Liver (tissue), 8 donors: ENCODE measurements at regions not wholly inside any gene's neighbourhood (a gene's known extent, or its start where the extent isn't known, plus 50 kb on each side); places are given as distances from the start of the nearest gene placed in this dataset.

Source experiments
- DNase-seq: peaks from one replicate; pipeline ENCODE4 v3.0.0-alpha.2; 2017; ENCODE audit warnings: low spot score
- H3K27ac ChIP-seq, 2 donors: one replicate each; pipeline ENCODE4 v1.7.0; 2013; ENCODE audit warnings: inconsistent platforms in 2 of 2, low read length in 2 of 2, control low read depth in 1 of 2, low read depth in 1 of 2, mild to moderate bottlenecking in 1 of 2
- H3K27me3 ChIP-seq, 4 donors: one replicate each; pipeline versions ENCODE4 v1.6.1 to v1.7.0; 2013; ENCODE audit warnings: low read length in 3 of 4, inconsistent platforms in 1 of 4, mild to moderate bottlenecking in 1 of 4, moderate library complexity in 1 of 4; ENCODE audit not compliant: control insufficient read depth in 4 of 4, insufficient read depth in 4 of 4
- H3K36me3 ChIP-seq, 4 donors: one replicate each; pipeline versions ENCODE4 v1.6.1 to v1.7.0; 2013; ENCODE audit warnings: low read length in 3 of 4, mild to moderate bottlenecking in 3 of 4, low read depth in 1 of 4, moderate library complexity in 1 of 4; ENCODE audit not compliant: control insufficient read depth in 4 of 4, insufficient read depth in 3 of 4
- H3K4me1 ChIP-seq, 4 donors: one replicate each; pipeline versions ENCODE4 v1.6.1 to v1.7.0; 2013; ENCODE audit warnings: low read length in 3 of 4, mild to moderate bottlenecking in 3 of 4, moderate library complexity in 1 of 4; ENCODE audit not compliant: control insufficient read depth in 4 of 4, insufficient read depth in 4 of 4
- H3K4me3 ChIP-seq, 3 donors: one replicate each; pipeline versions ENCODE4 v1.6.1 to v1.7.0; 2013; ENCODE audit warnings: low read length in 3 of 3, control low read depth in 1 of 3, low read depth in 1 of 3, mild to moderate bottlenecking in 1 of 3
- H3K9ac ChIP-seq, 2 donors: one replicate each; pipeline ENCODE4 v1.7.0; 2013; ENCODE audit warnings: low read length in 2 of 2, mild to moderate bottlenecking in 2 of 2, moderate library complexity in 2 of 2, control low read depth in 1 of 2, low read depth in 1 of 2
- H3K9me3 ChIP-seq, 4 donors: one replicate each; pipeline versions ENCODE4 v1.6.1 to v1.7.0; 2013; ENCODE audit warnings: low read length in 3 of 4; ENCODE audit not compliant: control insufficient read depth in 4 of 4
- EGR1 ChIP-seq, 2 donors: IDR thresholded peaks; 2 replicates each; pipeline ENCODE4 v1.6.1; 2016 to 2018; ENCODE audit warnings: antibody characterized with exemption in 2 of 2, low read depth in 2 of 2
- FOXA1 ChIP-seq: IDR thresholded peaks from 2 replicates; pipeline ENCODE4 v1.6.1; 2016; ENCODE audit warnings: antibody characterized with exemption
- FOXA2 ChIP-seq: IDR thresholded peaks from 2 replicates; pipeline ENCODE4 v1.6.1; 2016; ENCODE audit warnings: antibody characterized with exemption
- GABPA ChIP-seq, 2 donors: IDR thresholded peaks in 1 of 2; conservative IDR thresholded peaks in 1 of 2; 2 replicates each; pipeline ENCODE4 v1.6.1; 2016; ENCODE audit warnings: antibody characterized with exemption in 2 of 2, mild to moderate bottlenecking in 1 of 2, moderate library complexity in 1 of 2
- HNF4A ChIP-seq, 2 donors: conservative IDR thresholded peaks; 2 replicates each; pipeline ENCODE4 v1.6.1; 2016; ENCODE audit warnings: antibody characterized with exemption in 2 of 2, mild to moderate bottlenecking in 2 of 2
- HNF4G ChIP-seq: IDR thresholded peaks from 2 replicates; pipeline ENCODE4 v1.6.1; 2016; ENCODE audit warnings: antibody characterized with exemption
- JUND ChIP-seq, 2 donors: IDR thresholded peaks; 2 replicates each; pipeline ENCODE4 v1.6.1; 2016; ENCODE audit warnings: antibody characterized with exemption in 2 of 2
- RAD21 ChIP-seq, 2 donors: IDR thresholded peaks; 2 replicates each; pipeline ENCODE4 v1.6.1; 2016; ENCODE audit warnings: antibody characterized with exemption in 2 of 2, mild to moderate bottlenecking in 2 of 2
- SP1 ChIP-seq: IDR thresholded peaks from 2 replicates; pipeline ENCODE4 v1.6.1; 2018; ENCODE audit warnings: antibody characterized with exemption, mild to moderate bottlenecking
- TAF1 ChIP-seq: conservative IDR thresholded peaks from 2 replicates; pipeline ENCODE4 v1.6.1; 2016; ENCODE audit warnings: antibody characterized with exemption, mild to moderate bottlenecking
- YY1 ChIP-seq: IDR thresholded peaks from 2 replicates; pipeline ENCODE4 v1.6.1; 2016; ENCODE audit warnings: antibody characterized with exemption, mild to moderate bottlenecking
- WGBS: extraction: QIAGEN DNeasy Blood & Tissue Kit; methylation state at CpG from one replicate; pipeline ENCODE4 v1.1.7; 2013; 5-methylcytosine and 5-hydroxymethylcytosine counted together
- TF ChIP-seq, protein P1 (sequence below): IDR thresholded peaks from 2 replicates; pipeline ENCODE4 v1.6.1; 2016; ENCODE audit warnings: antibody characterized with exemption
- TF ChIP-seq, protein P2 (sequence below): fragments of 150-350 bp; IDR thresholded peaks from 2 replicates; pipeline ENCODE4 v1.5.1; 2017; ENCODE audit warnings: improper control_type of control experiment, low read depth, low read length; ENCODE audit not compliant: missing input control
- TF ChIP-seq, protein P3 (sequence below): IDR thresholded peaks from 2 replicates; pipeline ENCODE4 v1.6.1; 2016; ENCODE audit warnings: antibody characterized with exemption
- TF ChIP-seq, protein P4 (sequence below): IDR thresholded peaks from 2 replicates; pipeline ENCODE4 v1.6.1; 2016; ENCODE audit warnings: antibody characterized with exemption
- TF ChIP-seq, protein P5 (sequence below): IDR thresholded peaks from 2 replicates; pipeline ENCODE4 v1.6.1; 2016; ENCODE audit warnings: antibody characterized with exemption, mild to moderate bottlenecking
- donor health status: healthy.
- donor health status: healthy.
- donor health status: healthy.
- donor health status: healthy.
- donor health status: healthy.

DNA sequence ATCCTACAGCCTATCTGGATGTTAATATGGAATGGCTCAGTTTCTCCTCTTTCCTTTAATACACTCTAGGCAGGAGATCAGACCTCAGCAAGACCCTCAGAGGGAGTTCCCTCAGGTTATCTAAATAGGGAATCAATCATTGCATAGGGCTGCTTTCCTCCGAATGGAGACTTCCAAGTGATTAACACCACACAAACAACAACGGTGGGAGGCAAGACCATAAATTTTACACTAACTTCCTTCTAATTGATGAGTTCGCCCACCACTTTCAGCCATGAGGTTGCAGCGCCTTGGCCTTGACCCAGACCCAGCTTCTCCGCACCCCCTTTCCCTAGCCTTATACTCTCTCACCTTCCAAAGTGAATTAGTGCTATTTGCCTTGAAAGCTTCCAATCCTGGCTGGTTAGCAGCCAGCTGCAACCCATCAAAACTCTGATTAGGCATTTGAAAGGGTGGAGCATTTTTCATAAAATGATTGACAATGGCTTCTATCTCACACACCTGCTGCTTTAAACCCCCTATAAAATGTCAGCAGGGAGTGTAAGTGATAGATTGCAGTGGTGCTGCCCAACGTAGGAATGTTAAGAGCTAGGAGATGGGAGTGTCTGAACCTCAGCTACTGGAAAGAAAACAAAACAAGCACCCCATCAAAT is 534.9 kb upstream of the USP24 start:
- Histone ChIP-seq H3K9me3 (peaks cover 0 to 16% (median 0%) of the 10 kb centered on the region in 4 donors), H3K4me3 (no peak overlapping the region), H3K27ac (no peak overlapping the region), H3K4me1 (no peaks in the 10 kb centered on the region), H3K36me3 (no peaks in the 10 kb centered on the region), H3K27me3 (no peaks in the 10 kb centered on the region), H3K9ac (no peak overlapping the region)
- no peak for DNase-seq
- TF ChIP-seq SP1: no peak
- WGBS: 74% methylated on average over 6 of the region's 6 CpGs

DNA sequence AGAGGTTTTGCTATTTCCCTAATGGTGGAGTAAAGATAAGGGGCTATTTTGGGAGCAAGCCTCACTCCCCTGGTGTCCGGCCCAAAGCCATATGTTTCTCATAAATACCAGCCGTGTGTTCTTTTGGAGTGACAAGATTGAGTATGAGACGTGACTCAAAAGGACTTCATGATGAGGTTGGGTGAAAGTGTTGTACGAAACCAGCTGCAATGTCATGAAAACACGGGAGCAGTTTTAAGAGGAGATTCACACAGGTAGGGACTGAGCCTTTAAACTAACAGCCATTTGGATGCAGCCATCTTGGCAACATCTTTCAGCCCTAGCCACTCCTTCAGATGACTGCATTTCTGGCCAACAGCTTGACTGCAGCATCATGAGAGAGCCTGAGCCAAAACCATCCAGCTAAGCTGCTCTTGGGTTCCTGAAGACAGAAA is 532.3 kb upstream of the USP24 start:
- no peaks in the 10 kb centered on the region for H3K4me1 ChIP-seq
- 90% methylated on average over 5 of the region's 5 CpGs for WGBS
- H3K9ac ChIP-seq: no peak overlapping the region
- H3K27ac ChIP-seq: no peak overlapping the region
- H3K4me3 ChIP-seq: no peak overlapping the region
- H3K27me3 ChIP-seq: no peaks in the 10 kb centered on the region
- TF ChIP-seq, protein P1, sequence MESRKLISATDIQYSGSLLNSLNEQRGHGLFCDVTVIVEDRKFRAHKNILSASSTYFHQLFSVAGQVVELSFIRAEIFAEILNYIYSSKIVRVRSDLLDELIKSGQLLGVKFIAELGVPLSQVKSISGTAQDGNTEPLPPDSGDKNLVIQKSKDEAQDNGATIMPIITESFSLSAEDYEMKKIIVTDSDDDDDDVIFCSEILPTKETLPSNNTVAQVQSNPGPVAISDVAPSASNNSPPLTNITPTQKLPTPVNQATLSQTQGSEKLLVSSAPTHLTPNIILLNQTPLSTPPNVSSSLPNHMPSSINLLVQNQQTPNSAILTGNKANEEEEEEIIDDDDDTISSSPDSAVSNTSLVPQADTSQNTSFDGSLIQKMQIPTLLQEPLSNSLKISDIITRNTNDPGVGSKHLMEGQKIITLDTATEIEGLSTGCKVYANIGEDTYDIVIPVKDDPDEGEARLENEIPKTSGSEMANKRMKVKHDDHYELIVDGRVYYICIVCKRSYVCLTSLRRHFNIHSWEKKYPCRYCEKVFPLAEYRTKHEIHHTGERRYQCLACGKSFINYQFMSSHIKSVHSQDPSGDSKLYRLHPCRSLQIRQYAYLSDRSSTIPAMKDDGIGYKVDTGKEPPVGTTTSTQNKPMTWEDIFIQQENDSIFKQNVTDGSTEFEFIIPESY: no peak
- TF ChIP-seq YY1 (no peak), TAF1 (no peak), SP1 (no peak), FOXA1 (no peak), GABPA (IDR thresholded peaks at IDR 0.05 in 1 of 2, conservative IDR thresholded peaks at IDR 0.05 in 1 of 2) (no peak), HNF4G (no peak), EGR1 (IDR thresholded peaks at IDR 0.05; ENCODE audit: low read depth in 2 of 2) (no peak), JUND (IDR thresholded peaks at IDR 0.05) (no peak), FOXA2 (no peak), HNF4A (conservative IDR thresholded peaks at IDR 0.05) (no peak), RAD21 (IDR thresholded peaks at IDR 0.05) (no peak)
- TF ChIP-seq, protein P2, sequence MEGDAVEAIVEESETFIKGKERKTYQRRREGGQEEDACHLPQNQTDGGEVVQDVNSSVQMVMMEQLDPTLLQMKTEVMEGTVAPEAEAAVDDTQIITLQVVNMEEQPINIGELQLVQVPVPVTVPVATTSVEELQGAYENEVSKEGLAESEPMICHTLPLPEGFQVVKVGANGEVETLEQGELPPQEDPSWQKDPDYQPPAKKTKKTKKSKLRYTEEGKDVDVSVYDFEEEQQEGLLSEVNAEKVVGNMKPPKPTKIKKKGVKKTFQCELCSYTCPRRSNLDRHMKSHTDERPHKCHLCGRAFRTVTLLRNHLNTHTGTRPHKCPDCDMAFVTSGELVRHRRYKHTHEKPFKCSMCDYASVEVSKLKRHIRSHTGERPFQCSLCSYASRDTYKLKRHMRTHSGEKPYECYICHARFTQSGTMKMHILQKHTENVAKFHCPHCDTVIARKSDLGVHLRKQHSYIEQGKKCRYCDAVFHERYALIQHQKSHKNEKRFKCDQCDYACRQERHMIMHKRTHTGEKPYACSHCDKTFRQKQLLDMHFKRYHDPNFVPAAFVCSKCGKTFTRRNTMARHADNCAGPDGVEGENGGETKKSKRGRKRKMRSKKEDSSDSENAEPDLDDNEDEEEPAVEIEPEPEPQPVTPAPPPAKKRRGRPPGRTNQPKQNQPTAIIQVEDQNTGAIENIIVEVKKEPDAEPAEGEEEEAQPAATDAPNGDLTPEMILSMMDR: no peak
- TF ChIP-seq, protein P3, sequence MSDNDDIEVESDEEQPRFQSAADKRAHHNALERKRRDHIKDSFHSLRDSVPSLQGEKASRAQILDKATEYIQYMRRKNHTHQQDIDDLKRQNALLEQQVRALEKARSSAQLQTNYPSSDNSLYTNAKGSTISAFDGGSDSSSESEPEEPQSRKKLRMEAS: no peak
- TF ChIP-seq, protein P4, sequence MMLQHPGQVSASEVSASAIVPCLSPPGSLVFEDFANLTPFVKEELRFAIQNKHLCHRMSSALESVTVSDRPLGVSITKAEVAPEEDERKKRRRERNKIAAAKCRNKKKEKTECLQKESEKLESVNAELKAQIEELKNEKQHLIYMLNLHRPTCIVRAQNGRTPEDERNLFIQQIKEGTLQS: no peak
- TF ChIP-seq, protein P5, sequence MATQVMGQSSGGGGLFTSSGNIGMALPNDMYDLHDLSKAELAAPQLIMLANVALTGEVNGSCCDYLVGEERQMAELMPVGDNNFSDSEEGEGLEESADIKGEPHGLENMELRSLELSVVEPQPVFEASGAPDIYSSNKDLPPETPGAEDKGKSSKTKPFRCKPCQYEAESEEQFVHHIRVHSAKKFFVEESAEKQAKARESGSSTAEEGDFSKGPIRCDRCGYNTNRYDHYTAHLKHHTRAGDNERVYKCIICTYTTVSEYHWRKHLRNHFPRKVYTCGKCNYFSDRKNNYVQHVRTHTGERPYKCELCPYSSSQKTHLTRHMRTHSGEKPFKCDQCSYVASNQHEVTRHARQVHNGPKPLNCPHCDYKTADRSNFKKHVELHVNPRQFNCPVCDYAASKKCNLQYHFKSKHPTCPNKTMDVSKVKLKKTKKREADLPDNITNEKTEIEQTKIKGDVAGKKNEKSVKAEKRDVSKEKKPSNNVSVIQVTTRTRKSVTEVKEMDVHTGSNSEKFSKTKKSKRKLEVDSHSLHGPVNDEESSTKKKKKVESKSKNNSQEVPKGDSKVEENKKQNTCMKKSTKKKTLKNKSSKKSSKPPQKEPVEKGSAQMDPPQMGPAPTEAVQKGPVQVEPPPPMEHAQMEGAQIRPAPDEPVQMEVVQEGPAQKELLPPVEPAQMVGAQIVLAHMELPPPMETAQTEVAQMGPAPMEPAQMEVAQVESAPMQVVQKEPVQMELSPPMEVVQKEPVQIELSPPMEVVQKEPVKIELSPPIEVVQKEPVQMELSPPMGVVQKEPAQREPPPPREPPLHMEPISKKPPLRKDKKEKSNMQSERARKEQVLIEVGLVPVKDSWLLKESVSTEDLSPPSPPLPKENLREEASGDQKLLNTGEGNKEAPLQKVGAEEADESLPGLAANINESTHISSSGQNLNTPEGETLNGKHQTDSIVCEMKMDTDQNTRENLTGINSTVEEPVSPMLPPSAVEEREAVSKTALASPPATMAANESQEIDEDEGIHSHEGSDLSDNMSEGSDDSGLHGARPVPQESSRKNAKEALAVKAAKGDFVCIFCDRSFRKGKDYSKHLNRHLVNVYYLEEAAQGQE: no peak
- peaks cover 0 to 16% (median 0%) of the 10 kb centered on the region in 4 donors for H3K9me3 ChIP-seq
- DNase-seq: no peak
- H3K36me3 ChIP-seq: no peaks in the 10 kb centered on the region
